Ishikawa (cell line): ENCODE measurements at regions not wholly inside any gene's neighbourhood (a gene's known extent, or its start where the extent isn't known, plus 50 kb on each side); places are given as distances from the start of the nearest gene placed in this dataset.

ENCODE experiments used
- EP300 ChIP-seq: IDR thresholded peaks from 2 replicates; pipeline ENCODE4 v1.6.1; 2012; ENCODE audit warnings: borderline replicate concordance
- MAX ChIP-seq: IDR thresholded peaks from 2 replicates; pipeline ENCODE4 v1.6.1; 2012
- YY1 ChIP-seq: IDR thresholded peaks from 2 replicates; pipeline ENCODE4 v1.6.1; 2012; ENCODE audit warnings: low read depth

- TF ChIP-seq YY1 (no peak), EP300 (no peak), MAX (no peak)
Measured at GRCh38 chr5:2439608-2440007, 311.9 kb downstream of the IRX2 start.
